ENCODE measurements at regions not wholly inside any gene's neighbourhood (a gene's known extent, or its start where the extent isn't known, plus 50 kb on each side); places are given as distances from the start of the nearest gene placed in this dataset.

GRCh38 chr2:240290432-240291336 is 144.8 kb upstream of the GPC1 start:
- in situ Hi-C loops (cut with HindIII; ENCODE audit: low pct_ligation_motif_present, low pct_unique_long_range_greater_than_20kb, low sequenced_read_pairs): no loop called here
- no peak for DNase-seq

- in situ Hi-C loops (cut with HindIII; ENCODE audit: low pct_ligation_motif_present, low pct_unique_long_range_greater_than_20kb, low sequenced_read_pairs): no loop called here
- no peak for DNase-seq
Measured at GRCh38 chr2:240291337-240292034, 144.0 kb upstream of the GPC1 start.

- no peak for DNase-seq
- in situ Hi-C loops (cut with HindIII; ENCODE audit: low pct_ligation_motif_present, low pct_unique_long_range_greater_than_20kb, low sequenced_read_pairs): no loop called here
Measured at GRCh38 chr2:240292035-240292574, 143.4 kb upstream of the GPC1 start.

GRCh38 chr2:240292619-240293525 is 142.6 kb upstream of the GPC1 start:
- DNase-seq: no peak
- in situ Hi-C loops (cut with HindIII; ENCODE audit: low pct_ligation_motif_present, low pct_unique_long_range_greater_than_20kb, low sequenced_read_pairs): no loop called here

- in situ Hi-C loops (cut with HindIII; ENCODE audit: low pct_ligation_motif_present, low pct_unique_long_range_greater_than_20kb, low sequenced_read_pairs): no loop called here
- DNase-seq: no peak
Measured at GRCh38 chr2:240293557-240294461, 141.7 kb upstream of the GPC1 start.

GRCh38 chr2:240294514-240294913 is 140.9 kb upstream of the GPC1 start:
- DNase-seq: no peak
- in situ Hi-C loops (cut with HindIII; ENCODE audit: low pct_ligation_motif_present, low pct_unique_long_range_greater_than_20kb, low sequenced_read_pairs): no loop called here

- in situ Hi-C loops (cut with HindIII; ENCODE audit: low pct_ligation_motif_present, low pct_unique_long_range_greater_than_20kb, low sequenced_read_pairs): no loop called here
- no peak for DNase-seq
Measured at GRCh38 chr2:240295256-240296103, 140.0 kb upstream of the GPC1 start.

GRCh38 chr2:240296104-240296406 is 139.4 kb upstream of the GPC1 start:
- in situ Hi-C loops (cut with HindIII; ENCODE audit: low pct_ligation_motif_present, low pct_unique_long_range_greater_than_20kb, low sequenced_read_pairs): no loop called here
- DNase-seq: no peak

GRCh38 chr2:240296476-240297255 is 138.8 kb upstream of the GPC1 start:
- no peak for DNase-seq
- in situ Hi-C loops (cut with HindIII; ENCODE audit: low pct_ligation_motif_present, low pct_unique_long_range_greater_than_20kb, low sequenced_read_pairs): no loop called here

GRCh38 chr2:240297256-240298116 is 138.0 kb upstream of the GPC1 start:
- DNase-seq: no peak
- in situ Hi-C loops (cut with HindIII; ENCODE audit: low pct_ligation_motif_present, low pct_unique_long_range_greater_than_20kb, low sequenced_read_pairs): no loop called here

GRCh38 chr2:240298117-240298790 is 137.2 kb upstream of the GPC1 start:
- DNase-seq: no peak
- in situ Hi-C loops (cut with HindIII; ENCODE audit: low pct_ligation_motif_present, low pct_unique_long_range_greater_than_20kb, low sequenced_read_pairs): no loop called here

GRCh38 chr2:240298803-240299709 is 136.4 kb upstream of the GPC1 start:
- DNase-seq: no peak
- in situ Hi-C loops (cut with HindIII; ENCODE audit: low pct_ligation_motif_present, low pct_unique_long_range_greater_than_20kb, low sequenced_read_pairs): no loop called here

- in situ Hi-C loops (cut with HindIII; ENCODE audit: low pct_ligation_motif_present, low pct_unique_long_range_greater_than_20kb, low sequenced_read_pairs): no loop called here
- no peak for DNase-seq
Measured at GRCh38 chr2:240299710-240300068, 135.8 kb upstream of the GPC1 start.

GRCh38 chr2:240300261-240300821 is 135.1 kb upstream of the GPC1 start:
- in situ Hi-C loops (cut with HindIII; ENCODE audit: low pct_ligation_motif_present, low pct_unique_long_range_greater_than_20kb, low sequenced_read_pairs): no loop called here
- no peak for DNase-seq
